COLO668 (cell line): ENCODE measurements at regions not wholly inside any gene's neighbourhood (a gene's known extent, or its start where the extent isn't known, plus 50 kb on each side); places are given as distances from the start of the nearest gene placed in this dataset.
"Not testable (repeated sequence)": the region's sequence is repeated elsewhere in the genome, so short reads cannot be mapped to it uniquely, and the experiment has no call there.

ENCODE experiments used
- DNase-seq: peaks from one replicate; lab custom pipeline; 2025; ENCODE audit not compliant: unreplicated experiment; lab: John Stamatoyannopoulos, UW

- DNase-seq = no peak
These were observed 384.7 kb downstream of the IRX2 start for GRCh38 chr5:2366816-2367215.

GRCh38 chr5:2357309-2357708 is 394.2 kb downstream of the IRX2 start:
- DNase-seq = no peak

- no peak for DNase-seq
These were observed 395.6 kb downstream of the IRX2 start for GRCh38 chr5:2355859-2356258.

GRCh38 chr5:2353871-2354440 is 397.5 kb downstream of the IRX2 start:
- DNase-seq = no peak

GRCh38 chr5:2353211-2353610 is 398.3 kb downstream of the IRX2 start:
- no peak for DNase-seq

GRCh38 chr5:2352101-2352861 is 399.2 kb downstream of the IRX2 start:
- DNase-seq = no peak

- not testable (repeated sequence) for DNase-seq
These were observed 401.7 kb downstream of the IRX2 start for GRCh38 chr5:2349768-2350167.

GRCh38 chr5:2338686-2339085 is 412.8 kb downstream of the IRX2 start:
- DNase-seq = no peak

- no peak for DNase-seq
These were observed 415.6 kb downstream of the IRX2 start for GRCh38 chr5:2335733-2336515.

GRCh38 chr5:2335125-2335732 is 416.2 kb downstream of the IRX2 start:
- DNase-seq = no peak

- DNase-seq = no peak
These were observed 416.8 kb downstream of the IRX2 start for GRCh38 chr5:2334719-2335118.

- DNase-seq = no peak
These were observed 418.2 kb downstream of the IRX2 start for GRCh38 chr5:2333291-2333690.

- no peak for DNase-seq
These were observed 419.0 kb downstream of the IRX2 start for GRCh38 chr5:2332521-2332920.

GRCh38 chr5:2330325-2331130 is 420.9 kb downstream of the IRX2 start:
- DNase-seq = no peak

GRCh38 chr5:2329741-2330140 is 421.7 kb downstream of the IRX2 start:
- DNase-seq = no peak

- DNase-seq = no peak
These were observed 424.9 kb downstream of the IRX2 start for GRCh38 chr5:2326601-2327000.

- DNase-seq = no peak
These were observed 426.7 kb downstream of the IRX2 start for GRCh38 chr5:2324788-2325187.

GRCh38 chr5:2320611-2321010 is 430.9 kb downstream of the IRX2 start:
- no peak for DNase-seq

- no peak for DNase-seq
These were observed 433.9 kb downstream of the IRX2 start for GRCh38 chr5:2317540-2317939.

- no peak for DNase-seq
These were observed 429.1 kb upstream of the IRX4 start for GRCh38 chr5:2311851-2312250.

GRCh38 chr5:2310946-2311345 is 428.2 kb upstream of the IRX4 start:
- no peak for DNase-seq
